ENCODE measurements at regions not wholly inside any gene's neighbourhood (a gene's known extent, or its start where the extent isn't known, plus 50 kb on each side); places are given as distances from the start of the nearest gene placed in this dataset.

GRCh38 chr2:144181001-144181400 is 338.9 kb downstream of the ZEB2 start:
- DNase-seq (no peak), ATAC-seq (no peak), FAIRE-seq (no peak)
- WGBS, 2 donors = 79 to 81% methylated on average over 1 of the region's 1 CpG
- Histone ChIP-seq H3K9me3 (no peaks in the 10 kb centered on the region), H3K4me3 (no peak overlapping the region), H3K36me3 (no peaks in the 10 kb centered on the region), H3K4me1 (no peaks in the 10 kb centered on the region), H3K27ac (no peak overlapping the region), H3K27me3 (no peaks in the 10 kb centered on the region)
- intact Hi-C loops (cut with DNase I) = no loop called here
- TF ChIP-seq, protein P1, sequence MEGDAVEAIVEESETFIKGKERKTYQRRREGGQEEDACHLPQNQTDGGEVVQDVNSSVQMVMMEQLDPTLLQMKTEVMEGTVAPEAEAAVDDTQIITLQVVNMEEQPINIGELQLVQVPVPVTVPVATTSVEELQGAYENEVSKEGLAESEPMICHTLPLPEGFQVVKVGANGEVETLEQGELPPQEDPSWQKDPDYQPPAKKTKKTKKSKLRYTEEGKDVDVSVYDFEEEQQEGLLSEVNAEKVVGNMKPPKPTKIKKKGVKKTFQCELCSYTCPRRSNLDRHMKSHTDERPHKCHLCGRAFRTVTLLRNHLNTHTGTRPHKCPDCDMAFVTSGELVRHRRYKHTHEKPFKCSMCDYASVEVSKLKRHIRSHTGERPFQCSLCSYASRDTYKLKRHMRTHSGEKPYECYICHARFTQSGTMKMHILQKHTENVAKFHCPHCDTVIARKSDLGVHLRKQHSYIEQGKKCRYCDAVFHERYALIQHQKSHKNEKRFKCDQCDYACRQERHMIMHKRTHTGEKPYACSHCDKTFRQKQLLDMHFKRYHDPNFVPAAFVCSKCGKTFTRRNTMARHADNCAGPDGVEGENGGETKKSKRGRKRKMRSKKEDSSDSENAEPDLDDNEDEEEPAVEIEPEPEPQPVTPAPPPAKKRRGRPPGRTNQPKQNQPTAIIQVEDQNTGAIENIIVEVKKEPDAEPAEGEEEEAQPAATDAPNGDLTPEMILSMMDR (IDR thresholded peaks at IDR 0.05) = no peak

DNA sequence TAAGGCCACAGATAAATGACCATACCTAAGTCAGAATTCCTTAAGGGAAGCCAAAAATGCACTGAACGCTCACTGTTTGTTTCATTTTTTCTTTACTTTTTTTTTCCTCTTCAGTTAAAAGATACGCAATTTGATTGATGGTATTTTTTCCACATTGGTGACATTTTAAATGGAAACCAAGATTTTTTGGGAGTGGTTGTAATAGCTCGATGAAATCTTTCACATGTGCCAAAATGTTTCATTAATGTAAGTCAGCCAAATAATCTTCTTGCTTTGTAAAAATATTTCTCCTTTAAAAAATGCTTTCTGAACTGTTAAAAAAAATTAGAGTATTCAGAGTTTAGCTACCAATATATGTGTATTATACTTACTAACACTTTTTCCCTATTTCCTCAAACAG is 339.8 kb downstream of the ZEB2 start:
- Histone ChIP-seq H3K4me1 (no peaks in the 10 kb centered on the region), H3K4me3 (no peak overlapping the region), H3K36me3 (no peaks in the 10 kb centered on the region), H3K27ac (no peak overlapping the region), H3K9me3 (no peaks in the 10 kb centered on the region), H3K27me3 (no peaks in the 10 kb centered on the region)
- no peak for DNase-seq
- intact Hi-C loops (cut with DNase I) = no loop called here
- 88 to 91% methylated on average over 3 of the region's 3 CpGs for WGBS, 2 donors
- TF ChIP-seq, protein P1 (IDR thresholded peaks at IDR 0.05) = no peak
- no peak for ATAC-seq
- no peak for FAIRE-seq

GRCh38 chr2:144170179-144170578 is 349.7 kb downstream of the ZEB2 start:
- no peak for FAIRE-seq
- H3K27ac ChIP-seq = no peak overlapping the region
- H3K9me3 ChIP-seq = no peaks in the 10 kb centered on the region
- WGBS, 2 donors = 93 to 96% methylated on average over 1 of the region's 1 CpG
- H3K4me1 ChIP-seq = no peaks in the 10 kb centered on the region
- intact Hi-C loops (cut with DNase I) = no loop called here
- H3K36me3 ChIP-seq = no peaks in the 10 kb centered on the region
- DNase-seq = no peak
- no peaks in the 10 kb centered on the region for H3K27me3 ChIP-seq
- no peak for ATAC-seq
- H3K4me3 ChIP-seq = no peak overlapping the region
- TF ChIP-seq, protein P1 (IDR thresholded peaks at IDR 0.05) = no peak

GRCh38 chr2:144166743-144167142 is 353.2 kb downstream of the ZEB2 start:
- Histone ChIP-seq H3K27ac (no peak overlapping the region), H3K36me3 (no peaks in the 10 kb centered on the region), H3K4me1 (no peaks in the 10 kb centered on the region), H3K9me3 (no peaks in the 10 kb centered on the region), H3K4me3 (no peak overlapping the region), H3K27me3 (no peaks in the 10 kb centered on the region)
- TF ChIP-seq, protein P1 (IDR thresholded peaks at IDR 0.05) = no peak
- intact Hi-C loops (cut with DNase I) = no loop called here
- ATAC-seq (no peak), FAIRE-seq (no peak), DNase-seq (no peak)

DNA sequence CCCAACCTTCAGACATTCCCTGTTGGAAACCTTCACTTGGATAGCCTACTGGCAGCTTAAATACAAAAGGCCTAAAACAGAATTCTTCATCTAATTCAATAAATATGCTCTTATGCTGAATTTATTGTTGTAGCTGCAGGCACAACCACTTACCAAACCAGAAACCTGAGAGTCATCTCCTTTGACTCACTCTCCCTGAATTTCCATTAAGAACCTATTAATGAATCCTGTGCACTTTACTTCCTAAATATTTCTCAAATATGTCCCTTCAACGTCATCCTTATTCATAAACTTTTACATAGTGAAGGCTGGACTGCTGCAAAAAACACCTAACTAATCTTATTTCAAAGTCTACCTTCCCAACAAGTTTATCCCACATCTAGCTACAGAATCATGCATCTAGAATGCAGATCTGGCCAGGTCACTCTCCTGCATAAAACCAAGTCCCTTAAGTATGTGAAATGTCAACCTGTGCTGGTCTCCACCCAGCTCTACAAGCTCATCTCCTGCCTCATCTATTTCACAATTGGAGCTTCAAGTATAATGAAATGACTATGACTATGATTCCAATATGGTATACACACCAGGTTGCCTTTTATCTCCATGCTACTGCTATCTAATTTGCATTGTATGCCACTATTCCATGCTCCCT is 354.2 kb downstream of the ZEB2 start:
- no peak overlapping the region for H3K4me3 ChIP-seq
- no peak for FAIRE-seq
- no peaks in the 10 kb centered on the region for H3K9me3 ChIP-seq
- no peaks in the 10 kb centered on the region for H3K4me1 ChIP-seq
- 88 to 95% methylated on average over 1 of the region's 1 CpG for WGBS, 2 donors
- no peak for DNase-seq
- TF ChIP-seq, protein P1 (IDR thresholded peaks at IDR 0.05) = no peak
- no peak for ATAC-seq
- H3K27ac ChIP-seq = no peak overlapping the region
- no peaks in the 10 kb centered on the region for H3K27me3 ChIP-seq
- H3K36me3 ChIP-seq = no peaks in the 10 kb centered on the region
- intact Hi-C loops (cut with DNase I) = no loop called here

All from pancreas (tissue), 10 donors.